ENCODE measurements at regions not wholly inside any gene's neighbourhood (a gene's known extent, or its start where the extent isn't known, plus 50 kb on each side); places are given as distances from the start of the nearest gene placed in this dataset.

DNA sequence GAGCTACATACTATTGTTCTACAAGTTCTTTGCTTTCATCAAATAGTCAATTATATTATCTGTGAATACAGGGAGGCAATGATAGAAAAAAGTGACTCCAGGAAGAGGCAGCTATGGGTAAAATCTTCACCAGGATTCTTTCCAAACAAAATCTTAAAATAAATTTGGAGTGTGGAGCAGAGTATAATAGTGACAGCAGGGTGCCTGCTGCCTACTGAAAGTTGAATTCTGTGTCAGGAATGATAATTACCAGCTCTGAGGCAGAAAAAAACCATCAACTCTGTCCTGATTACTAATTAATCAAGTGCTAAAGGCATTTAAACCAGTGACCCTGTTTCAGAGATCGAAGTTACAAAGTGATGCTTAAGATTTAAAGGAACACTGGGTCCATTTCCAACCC is 148.0 kb downstream of the DIPK2A start:
- WGBS, 3 donors = 31 to 47% (median 43%) methylated on average over 1 of the region's 1 CpG
- no peak for ATAC-seq
- H3K4me3 ChIP-seq = no peak overlapping the region
- no peaks in the 10 kb centered on the region for H3K9me3 ChIP-seq
- H3K4me1 ChIP-seq = no peaks in the 10 kb centered on the region
- H3K36me3 ChIP-seq (ENCODE audit: insufficient read depth in 1 of 2, low read depth in 1 of 2) = no peaks in the 10 kb centered on the region
- intact Hi-C loops (cut with DNase I) = no loop called here
- no peak for DNase-seq
- no peak overlapping the region for H3K27ac ChIP-seq
- TF ChIP-seq, protein P1, sequence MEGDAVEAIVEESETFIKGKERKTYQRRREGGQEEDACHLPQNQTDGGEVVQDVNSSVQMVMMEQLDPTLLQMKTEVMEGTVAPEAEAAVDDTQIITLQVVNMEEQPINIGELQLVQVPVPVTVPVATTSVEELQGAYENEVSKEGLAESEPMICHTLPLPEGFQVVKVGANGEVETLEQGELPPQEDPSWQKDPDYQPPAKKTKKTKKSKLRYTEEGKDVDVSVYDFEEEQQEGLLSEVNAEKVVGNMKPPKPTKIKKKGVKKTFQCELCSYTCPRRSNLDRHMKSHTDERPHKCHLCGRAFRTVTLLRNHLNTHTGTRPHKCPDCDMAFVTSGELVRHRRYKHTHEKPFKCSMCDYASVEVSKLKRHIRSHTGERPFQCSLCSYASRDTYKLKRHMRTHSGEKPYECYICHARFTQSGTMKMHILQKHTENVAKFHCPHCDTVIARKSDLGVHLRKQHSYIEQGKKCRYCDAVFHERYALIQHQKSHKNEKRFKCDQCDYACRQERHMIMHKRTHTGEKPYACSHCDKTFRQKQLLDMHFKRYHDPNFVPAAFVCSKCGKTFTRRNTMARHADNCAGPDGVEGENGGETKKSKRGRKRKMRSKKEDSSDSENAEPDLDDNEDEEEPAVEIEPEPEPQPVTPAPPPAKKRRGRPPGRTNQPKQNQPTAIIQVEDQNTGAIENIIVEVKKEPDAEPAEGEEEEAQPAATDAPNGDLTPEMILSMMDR (IDR thresholded peaks at IDR 0.05) = no peak
- no peaks in the 10 kb centered on the region for H3K27me3 ChIP-seq (ENCODE audit: insufficient read depth in 3 of 3, low read length in 2 of 3)

DNA sequence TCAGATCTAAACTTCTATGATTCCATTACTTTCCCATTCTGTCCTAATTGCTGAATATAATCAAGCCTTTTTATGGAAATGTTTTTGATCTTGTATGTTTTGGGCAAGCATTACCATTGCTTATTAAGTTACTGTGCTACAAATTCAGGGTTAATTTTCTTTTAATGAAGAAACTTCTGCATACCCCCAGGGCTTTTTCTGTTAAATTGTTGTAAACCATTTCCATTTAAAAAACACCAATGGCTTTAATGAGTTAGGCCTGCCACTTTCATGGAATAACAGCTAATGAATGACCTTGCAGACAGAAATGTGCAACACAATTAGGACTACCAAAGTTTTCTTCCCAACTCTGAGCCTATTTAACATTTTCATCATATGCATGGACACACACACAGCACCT is 150.0 kb downstream of the DIPK2A start:
- H3K4me3 ChIP-seq = no peak overlapping the region
- intact Hi-C loops (cut with DNase I) = no loop called here
- H3K27ac ChIP-seq = no peak overlapping the region
- no peak for DNase-seq
- H3K9me3 ChIP-seq = no peaks in the 10 kb centered on the region
- TF ChIP-seq, protein P1 (IDR thresholded peaks at IDR 0.05) = no peak
- no peaks in the 10 kb centered on the region for H3K4me1 ChIP-seq
- no peaks in the 10 kb centered on the region for H3K36me3 ChIP-seq (ENCODE audit: insufficient read depth in 1 of 2, low read depth in 1 of 2)
- no peaks in the 10 kb centered on the region for H3K27me3 ChIP-seq (ENCODE audit: insufficient read depth in 3 of 3, low read length in 2 of 3)
- ATAC-seq = no peak

DNA sequence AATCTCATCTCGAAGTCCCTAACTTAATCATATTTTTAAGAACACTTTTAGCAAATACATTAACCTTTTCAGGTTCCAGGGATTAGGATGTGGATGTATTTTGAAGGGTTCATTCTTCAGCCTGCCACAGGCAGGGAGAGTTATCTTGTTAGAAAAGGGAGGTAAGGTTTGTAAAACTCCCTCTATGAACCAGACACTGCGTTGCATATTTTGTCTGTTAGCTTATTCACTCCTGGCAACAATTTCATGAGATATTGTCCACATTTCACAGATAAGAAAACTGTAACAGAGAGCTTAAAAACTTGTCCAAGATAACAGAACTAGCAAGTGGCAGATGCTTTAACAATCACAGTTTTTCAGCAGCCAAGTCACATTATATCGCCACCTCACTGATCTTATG is 155.4 kb downstream of the DIPK2A start:
- H3K4me1 ChIP-seq = no peaks in the 10 kb centered on the region
- ATAC-seq = no peak
- H3K27ac ChIP-seq = no peak overlapping the region
- no peaks in the 10 kb centered on the region for H3K27me3 ChIP-seq (ENCODE audit: insufficient read depth in 3 of 3, low read length in 2 of 3)
- TF ChIP-seq, protein P1 (IDR thresholded peaks at IDR 0.05) = no peak
- H3K4me3 ChIP-seq = no peak overlapping the region
- no peaks in the 10 kb centered on the region for H3K9me3 ChIP-seq
- intact Hi-C loops (cut with DNase I) = no loop called here
- H3K36me3 ChIP-seq (ENCODE audit: insufficient read depth in 1 of 2, low read depth in 1 of 2) = no peaks in the 10 kb centered on the region
- 65 to 72% (median 66%) methylated on average over 3 of the region's 3 CpGs for WGBS, 3 donors
- no peak for DNase-seq

DNA sequence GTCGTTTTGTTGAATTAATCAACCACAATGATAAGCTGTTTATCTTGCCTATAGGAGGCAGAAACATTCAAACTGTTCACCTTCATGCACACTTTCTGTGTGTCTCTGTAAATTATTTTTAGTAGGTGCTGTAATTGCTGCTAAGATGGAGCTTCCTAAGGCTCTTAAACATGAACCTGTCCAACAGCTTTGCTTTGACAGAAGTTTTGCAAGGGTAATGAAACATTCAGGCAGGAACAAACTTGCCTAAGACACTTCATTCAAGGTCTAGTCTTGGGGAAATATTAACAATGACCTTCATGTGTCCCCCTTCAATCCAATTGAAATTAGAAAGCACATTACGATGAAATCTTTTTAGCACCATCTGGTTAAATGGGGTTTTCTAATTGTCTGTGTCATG is 156.1 kb downstream of the DIPK2A start:
- Histone ChIP-seq H3K27ac (no peak overlapping the region), H3K9me3 (no peaks in the 10 kb centered on the region), H3K4me1 (no peaks in the 10 kb centered on the region), H3K36me3 (ENCODE audit: insufficient read depth in 1 of 2, low read depth in 1 of 2) (no peaks in the 10 kb centered on the region), H3K27me3 (ENCODE audit: insufficient read depth in 3 of 3, low read length in 2 of 3) (no peaks in the 10 kb centered on the region), H3K4me3 (no peak overlapping the region)
- no peak for ATAC-seq
- no peak for DNase-seq
- 65 to 77% (median 67%) methylated on average over 2 of the region's 2 CpGs for WGBS, 3 donors
- intact Hi-C loops (cut with DNase I) = no loop called here
- TF ChIP-seq, protein P1 (IDR thresholded peaks at IDR 0.05) = no peak

DNA sequence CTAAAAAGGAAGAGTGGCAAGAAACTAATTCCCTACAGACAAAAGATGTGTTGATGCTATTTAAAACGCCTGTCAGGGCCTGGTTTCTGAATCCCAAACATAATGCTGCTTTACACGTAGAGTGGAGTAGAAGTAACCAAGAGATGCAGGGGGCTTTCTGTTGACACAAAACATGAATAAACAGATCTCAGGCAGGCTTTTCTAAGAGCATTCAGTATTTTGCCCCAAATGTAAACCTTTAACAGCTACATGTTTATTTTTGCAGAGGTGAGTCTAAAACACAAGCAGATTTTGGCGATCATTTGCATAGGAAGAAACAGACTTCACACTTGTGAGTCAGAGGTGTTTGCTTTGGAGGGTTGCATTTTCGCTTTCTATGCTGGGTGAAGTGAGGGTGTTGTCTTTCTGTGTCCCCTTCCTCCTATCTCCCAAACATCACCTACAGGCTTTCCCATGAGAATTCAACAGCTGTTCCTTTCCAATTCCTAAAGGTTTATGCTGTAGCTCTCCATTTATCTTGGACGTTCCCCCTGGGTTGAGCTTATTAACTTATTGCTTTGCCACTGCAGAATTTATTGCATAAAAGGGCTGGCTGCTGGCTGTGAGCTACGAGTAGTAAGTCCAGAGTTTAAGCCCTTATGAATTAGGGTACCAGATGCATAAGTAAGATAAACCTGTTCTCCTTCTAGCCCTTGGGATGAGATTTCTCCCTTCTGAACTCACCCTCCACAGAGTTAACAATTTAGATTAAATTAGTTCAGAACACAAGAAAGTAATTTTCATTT is 156.7 kb downstream of the DIPK2A start:
- TF ChIP-seq, protein P1 (IDR thresholded peaks at IDR 0.05) = no peak
- intact Hi-C loops (cut with DNase I) = no loop called here

More for the DNA sequence above, 156.7 kb downstream of the DIPK2A start:
- H3K27me3 ChIP-seq (ENCODE audit: insufficient read depth in 3 of 3, low read length in 2 of 3) = no peaks in the 10 kb centered on the region
- no peak overlapping the region for H3K4me3 ChIP-seq
- DNase-seq = no peak
- no peaks in the 10 kb centered on the region for H3K36me3 ChIP-seq (ENCODE audit: insufficient read depth in 1 of 2, low read depth in 1 of 2)
- 42 to 51% (median 48%) methylated on average over 6 of the region's 6 CpGs for WGBS, 3 donors
- no peak for ATAC-seq
- H3K9me3 ChIP-seq = no peaks in the 10 kb centered on the region
- H3K27ac ChIP-seq = no peak overlapping the region
- no peaks in the 10 kb centered on the region for H3K4me1 ChIP-seq
